Stimulated activated CD4-positive, alpha-beta T cell treated with anti-CD3 and anti-CD28 coated beads, Interleukin-4, amount 100 ng/mL, for 1 hour (primary cell): ENCODE measurements at regions not wholly inside any gene's neighbourhood (a gene's known extent, or its start where the extent isn't known, plus 50 kb on each side); places are given as distances from the start of the nearest gene placed in this dataset.
"Not testable (repeated sequence)": the region's sequence is repeated elsewhere in the genome, so short reads cannot be mapped to it uniquely, and the experiment has no call there.

Experiments
- DNase-seq: peaks from one replicate; pipeline ENCODE4 v3.0.0-alpha.2; 2020

DNA sequence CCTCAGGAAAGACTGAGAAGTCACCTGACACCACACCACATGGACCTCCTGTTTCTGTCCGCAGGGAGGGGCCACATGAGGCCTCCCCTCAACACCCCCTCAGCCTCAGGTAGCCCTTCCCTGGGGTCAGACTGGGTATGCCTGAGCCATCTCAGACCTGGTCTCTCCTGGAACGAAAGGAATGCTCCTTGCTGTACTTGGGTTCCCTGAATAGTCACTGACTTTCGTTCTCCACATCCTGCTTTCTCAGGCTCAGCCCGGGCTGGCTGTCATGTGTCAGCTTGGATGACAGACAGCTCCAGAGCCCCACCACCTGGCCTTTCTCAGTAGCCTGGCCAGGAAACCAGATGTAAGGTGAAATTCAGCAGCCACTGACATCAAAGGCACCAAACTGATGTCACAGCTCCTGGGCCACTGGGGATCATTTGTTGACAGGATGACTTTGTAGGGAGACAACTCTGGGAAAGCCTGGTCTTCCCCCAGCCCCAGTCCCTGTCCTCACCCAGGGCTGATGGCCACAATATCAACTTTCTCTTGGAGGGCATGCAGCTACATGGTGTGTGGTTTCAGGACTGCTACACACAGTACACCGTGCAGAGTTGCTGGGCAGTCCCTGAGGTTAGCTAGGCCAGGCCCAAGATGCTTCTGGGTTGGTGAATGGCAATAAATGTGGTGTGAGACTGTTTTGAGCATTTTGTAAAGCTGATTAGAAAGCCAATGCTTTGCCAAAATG, 141.4 kb upstream of the MRPS22 start:
- DNase-seq: no peak

- no peak for DNase-seq
These were observed 140.9 kb upstream of the MRPS22 start for GRCh38 chr3:139202959-139203349.

GRCh38 chr3:139203752-139204151, 140.1 kb upstream of the MRPS22 start:
- no peak for DNase-seq

GRCh38 chr3:139204728-139205127, 139.1 kb upstream of the MRPS22 start:
- DNase-seq: no peak

DNA sequence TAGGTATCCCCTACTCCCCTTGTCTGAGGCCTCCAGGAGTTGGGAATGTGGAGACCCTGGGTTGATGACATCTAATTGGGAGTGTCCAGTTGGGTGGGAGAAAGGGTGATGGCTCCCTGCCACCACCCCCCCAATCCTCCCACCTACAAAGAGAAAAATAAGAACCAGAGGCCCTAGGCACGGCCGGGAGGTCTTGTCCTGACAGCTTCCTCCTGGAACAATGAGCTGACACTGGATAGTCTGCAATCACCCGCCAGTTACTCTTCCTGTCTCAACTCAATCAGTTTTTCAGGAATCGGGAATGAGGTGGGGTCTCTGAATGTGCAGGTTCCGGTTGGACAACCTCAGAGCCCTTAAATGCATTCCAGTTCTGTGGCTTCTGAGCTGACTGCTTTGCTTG, 129.9 kb upstream of the MRPS22 start:
- no peak for DNase-seq

- no peak for DNase-seq
These were observed 126.9 kb upstream of the MRPS22 start for GRCh38 chr3:139216958-139217357.

GRCh38 chr3:139217633-139218032, 126.2 kb upstream of the MRPS22 start:
- no peak for DNase-seq

GRCh38 chr3:139218046-139218445, 125.8 kb upstream of the MRPS22 start:
- DNase-seq: no peak

DNA sequence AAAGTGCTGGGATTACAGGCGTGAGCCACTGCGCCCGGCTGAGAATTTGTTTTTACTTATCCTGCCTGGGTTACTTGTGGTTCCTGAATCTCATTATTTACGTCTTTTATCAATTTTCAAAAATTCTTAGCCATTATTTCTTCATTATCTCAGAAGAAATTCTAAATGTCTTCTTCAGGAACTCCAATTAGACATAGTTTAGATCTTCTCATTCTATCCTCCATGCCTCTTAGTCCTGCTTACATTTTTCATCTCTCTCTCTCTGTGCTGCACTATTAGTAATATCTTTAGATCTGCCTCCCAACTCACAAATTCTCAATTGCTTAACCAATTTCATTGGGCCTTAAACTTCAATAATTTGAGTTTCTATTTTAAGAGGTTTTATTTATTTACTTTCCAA, 124.4 kb upstream of the MRPS22 start:
- DNase-seq: no peak

GRCh38 chr3:139222100-139222657, 121.6 kb upstream of the MRPS22 start:
- no peak for DNase-seq

GRCh38 chr3:139225548-139225947, 118.3 kb upstream of the MRPS22 start:
- no peak for DNase-seq

DNA sequence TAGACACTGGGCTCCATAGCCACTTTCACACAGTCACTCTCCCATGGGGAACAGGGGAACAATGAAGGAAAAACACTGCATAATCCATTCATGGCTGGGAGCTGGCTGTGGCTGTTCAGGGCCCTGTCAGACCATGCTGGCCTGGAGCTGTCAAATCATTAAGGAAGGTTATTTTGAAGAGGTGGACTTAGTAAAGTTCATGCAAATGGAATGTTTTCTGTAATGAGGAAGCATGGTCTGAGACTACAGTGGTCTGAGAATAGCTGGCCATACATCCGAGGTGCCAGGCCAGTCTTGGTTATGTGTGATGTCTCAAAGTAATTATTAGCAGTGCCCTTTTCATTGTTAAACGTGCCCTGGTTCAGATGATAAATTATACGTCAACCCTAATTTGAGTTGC, 117.1 kb upstream of the MRPS22 start:
- no peak for DNase-seq

DNA sequence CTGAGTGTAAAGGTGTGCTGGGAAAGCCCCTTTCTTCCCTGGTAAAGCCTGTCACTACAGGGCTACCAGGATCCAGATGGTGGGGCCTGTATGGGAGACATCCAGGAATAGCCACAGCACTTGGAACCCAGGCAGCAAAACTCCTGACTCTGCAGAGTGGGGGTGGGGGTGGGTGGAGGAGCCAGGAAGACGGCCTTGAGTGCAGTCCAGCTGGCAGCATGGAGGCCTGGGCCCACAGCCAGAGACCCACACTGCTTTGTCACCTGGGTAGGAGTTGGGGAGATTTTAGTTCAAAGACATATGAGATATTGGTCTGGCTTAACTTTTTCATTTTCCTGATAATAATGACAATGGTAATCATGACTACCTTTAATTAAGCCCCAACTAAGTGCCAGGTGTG, 116.7 kb upstream of the MRPS22 start:
- DNase-seq: no peak

DNA sequence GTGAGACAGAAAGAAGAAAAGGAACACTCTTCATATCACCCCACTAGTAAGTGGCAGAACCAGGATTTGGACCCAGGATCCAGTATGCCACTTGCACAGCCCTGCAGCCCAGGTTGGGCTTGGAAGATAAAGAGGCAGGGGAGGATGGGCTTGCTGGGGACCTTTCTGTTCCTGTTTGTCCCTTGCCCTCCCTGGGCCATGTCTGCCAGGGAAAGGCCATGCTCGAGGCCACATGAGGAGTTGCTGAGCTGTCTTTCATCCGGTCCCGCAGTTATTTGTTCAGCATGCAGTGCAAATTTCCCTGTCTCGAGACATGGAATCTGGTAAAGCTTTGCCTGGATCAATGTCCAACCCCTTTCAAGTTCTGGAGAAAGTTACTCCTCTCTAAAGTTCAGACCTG, 116.0 kb upstream of the MRPS22 start:
- no peak for DNase-seq

- DNase-seq: no peak
These were observed 113.4 kb upstream of the MRPS22 start for GRCh38 chr3:139230391-139230790.

DNA sequence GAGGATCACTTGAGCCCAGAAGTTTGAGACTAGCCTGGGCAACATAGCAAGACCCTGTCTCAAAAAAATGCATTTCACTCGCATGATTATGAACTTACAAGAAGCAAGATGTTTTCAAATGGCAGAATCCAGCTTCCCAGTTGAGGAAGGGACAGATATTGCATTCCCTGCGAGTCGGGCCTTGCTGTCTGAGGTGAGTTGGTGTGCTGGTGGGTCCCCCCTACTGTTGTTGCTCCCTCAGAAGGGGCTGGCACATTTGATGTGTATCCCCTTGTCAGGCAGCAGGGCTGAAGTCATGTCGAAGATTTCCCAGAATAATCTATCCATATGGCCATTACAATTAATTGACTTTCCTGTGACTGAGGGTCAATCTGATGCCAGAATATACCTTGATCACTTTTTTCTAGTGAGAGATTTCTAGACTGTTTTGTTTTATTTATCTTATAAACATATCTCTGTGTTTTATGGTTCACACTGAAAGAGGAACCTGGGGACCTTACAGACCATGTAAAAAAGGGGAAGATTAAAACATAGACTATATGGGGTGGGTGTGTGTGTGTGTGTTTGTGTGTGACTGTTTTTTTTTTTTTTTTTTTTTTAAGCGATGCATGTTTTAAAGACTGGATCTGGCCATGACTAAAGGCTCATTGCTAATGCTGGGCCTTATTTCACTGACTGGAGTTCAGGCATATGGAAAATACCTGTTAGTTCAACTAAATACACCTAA, 112.1 kb upstream of the MRPS22 start:
- DNase-seq: no peak

DNA sequence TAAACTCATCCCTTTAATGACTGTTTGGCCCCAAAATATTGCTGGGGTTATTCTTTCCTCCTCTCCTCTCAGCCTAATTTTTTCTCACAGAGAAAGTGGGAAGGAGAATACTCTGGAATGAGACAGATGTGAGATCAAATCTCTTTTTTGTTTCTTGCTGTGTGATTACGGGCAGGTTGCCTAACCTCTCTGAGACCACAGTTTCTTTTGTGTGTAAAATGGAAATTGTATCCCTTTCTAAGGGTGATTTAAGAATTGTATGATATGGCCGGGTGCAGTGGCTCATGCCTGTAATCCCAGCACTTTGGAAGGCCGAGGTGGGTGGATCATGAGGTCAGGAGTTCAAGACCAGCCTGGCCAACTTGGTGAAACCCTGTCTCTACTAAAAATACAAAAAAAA, 111.5 kb upstream of the MRPS22 start:
- not testable (repeated sequence) for DNase-seq

DNA sequence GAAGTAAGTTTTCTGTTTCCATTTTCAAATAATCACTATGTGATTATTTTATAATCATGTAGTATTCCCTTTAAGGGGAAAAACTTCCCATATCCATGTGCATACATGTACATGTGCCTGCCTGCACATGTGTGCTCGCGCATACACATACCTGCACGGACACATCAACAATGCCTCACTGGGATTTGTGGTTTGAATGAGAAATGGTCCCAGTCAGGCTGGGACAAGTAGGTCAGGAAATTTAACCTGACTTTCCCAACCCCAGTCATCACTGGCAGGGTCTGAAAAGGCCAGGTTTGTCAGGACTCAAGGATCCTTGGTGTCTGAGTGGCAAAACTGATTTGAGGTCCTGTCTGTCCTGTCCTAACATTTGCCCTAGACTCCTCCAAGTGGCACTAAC, 109.3 kb upstream of the MRPS22 start:
- no peak for DNase-seq

DNA sequence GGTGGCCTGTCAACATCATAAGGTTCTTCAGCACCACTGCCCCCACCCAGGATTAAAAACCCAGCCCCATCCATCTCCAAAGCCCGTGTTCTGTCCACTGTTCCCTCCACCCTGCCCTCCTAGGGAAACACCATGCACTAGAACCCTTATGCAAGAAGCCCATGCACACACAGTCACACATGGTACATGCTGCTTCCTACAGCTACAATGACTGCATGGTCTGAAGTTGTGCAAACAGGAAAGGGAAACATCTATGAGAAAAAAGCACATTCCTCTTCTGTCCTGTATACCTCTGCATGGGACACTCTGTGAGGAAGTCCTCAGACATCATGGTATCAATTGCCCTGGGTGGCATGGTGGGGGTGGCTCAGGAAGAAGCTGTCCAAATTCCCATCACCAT, 108.6 kb upstream of the MRPS22 start:
- DNase-seq: no peak

GRCh38 chr3:139236336-139236735, 107.5 kb upstream of the MRPS22 start:
- no peak for DNase-seq

GRCh38 chr3:139238281-139239030, 105.4 kb upstream of the MRPS22 start:
- no peak for DNase-seq

GRCh38 chr3:139239550-139239949, 104.3 kb upstream of the MRPS22 start:
- DNase-seq: no peak

DNA sequence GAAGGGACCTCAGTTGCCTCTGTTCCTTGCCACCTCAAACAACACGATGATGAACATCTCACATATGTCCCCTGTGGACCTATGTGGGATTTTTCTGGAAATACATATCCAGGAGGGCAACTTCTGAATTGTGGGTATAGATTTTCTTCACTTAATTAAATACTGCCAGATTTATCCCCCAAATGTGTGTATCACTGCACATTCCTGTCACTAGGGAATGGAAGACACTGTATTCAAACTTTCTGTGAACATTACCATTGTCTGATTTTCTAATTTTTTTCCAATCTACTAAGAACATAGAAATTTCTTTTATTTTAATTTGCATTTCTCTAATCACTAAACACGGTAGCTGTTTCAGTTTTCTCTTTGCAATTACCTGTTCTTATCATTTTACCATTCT, 102.0 kb upstream of the MRPS22 start:
- DNase-seq: no peak

DNA sequence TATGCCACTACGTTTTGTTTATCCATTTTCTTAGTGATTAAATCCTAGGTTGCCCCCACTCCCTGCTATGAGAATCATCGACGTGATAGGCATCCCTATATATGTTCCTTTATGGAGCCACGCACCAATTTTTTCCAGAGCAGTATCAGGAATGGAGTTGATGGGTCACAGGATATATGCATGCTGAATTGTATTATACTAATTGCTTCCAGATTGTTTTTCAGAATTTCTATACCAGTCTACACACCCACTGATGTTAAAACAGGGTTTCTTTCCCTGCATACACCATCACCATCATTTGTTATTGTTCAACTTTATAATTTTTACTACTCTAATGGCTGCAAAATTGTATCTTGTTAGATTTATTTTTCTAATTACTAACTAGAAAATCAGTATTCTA, 100.1 kb upstream of the MRPS22 start:
- DNase-seq: no peak
